Stimulated activated effector memory CD8-positive, alpha-beta T cell treated with anti-CD3 and anti-CD28 coated beads, Interleukin-12 subunit alpha, Interleukin-12 subunit beta, amount 100 ng/mL, for 72 hours (primary cell): ENCODE measurements at regions not wholly inside any gene's neighbourhood (a gene's known extent, or its start where the extent isn't known, plus 50 kb on each side); places are given as distances from the start of the nearest gene placed in this dataset.
A peak's percentile ranks its signal among the peaks of the same experiment; 100 is the strongest.

Experiments
- ATAC-seq: fragments of 150-1000 bp; cut with Tn5 transposase; 2 replicates; pipeline ENCODE4 v1.10.0; 2021
- DNase-seq, 2 donors: peaks; one replicate each; pipeline ENCODE4 v3.0.0; 2021 to 2022; ENCODE audit warnings: low spot score in 2 of 2
- H3K27ac Mint-ChIP-seq: one replicate; pipeline ENCODE4 v1.8.0; 2022; ENCODE audit warnings: mild to moderate bottlenecking, mixed read lengths
- H3K36me3 Mint-ChIP-seq: one replicate; pipeline ENCODE4 v1.8.0; 2022; ENCODE audit warnings: mild to moderate bottlenecking, mixed read lengths
- H3K4me1 Mint-ChIP-seq: one replicate; pipeline ENCODE4 v1.8.0; 2022; ENCODE audit warnings: mixed read lengths
- H3K4me3 Mint-ChIP-seq: one replicate; pipeline ENCODE4 v1.8.0; 2022; ENCODE audit warnings: mild to moderate bottlenecking, mixed read lengths
- H3K9me3 Mint-ChIP-seq: one replicate; pipeline ENCODE4 v1.8.0; 2022; ENCODE audit warnings: mixed read lengths

- DNase-seq (no peak), ATAC-seq (no peak)
- Mint-ChIP-seq H3K4me1 (no peaks in the 10 kb centered on the region), H3K27ac (no peak overlapping the region), H3K36me3 (no peaks in the 10 kb centered on the region), H3K9me3 (no peaks in the 10 kb centered on the region), H3K4me3 (no peak overlapping the region)
Observed at GRCh38 chr12:97140355-97140754, 233.3 kb downstream of the NEDD1 start.

- no peak overlapping the region for H3K27ac Mint-ChIP-seq
- no peak for DNase-seq
- H3K4me3 Mint-ChIP-seq = no peak overlapping the region
- ATAC-seq = no peak
- no peaks in the 10 kb centered on the region for H3K9me3 Mint-ChIP-seq
- no peaks in the 10 kb centered on the region for H3K4me1 Mint-ChIP-seq
- no peaks in the 10 kb centered on the region for H3K36me3 Mint-ChIP-seq
Observed at GRCh38 chr12:97142737-97143410, 235.8 kb downstream of the NEDD1 start.

- DNase-seq (peak; percentile 9 to 60), ATAC-seq (peak; percentile 89)
- Mint-ChIP-seq H3K4me1 (no peaks in the 10 kb centered on the region), H3K36me3 (no peaks in the 10 kb centered on the region), H3K27ac (no peak overlapping the region), H3K4me3 (no peak overlapping the region), H3K9me3 (no peaks in the 10 kb centered on the region)
Observed at GRCh38 chr12:97148941-97149559, 242.0 kb downstream of the NEDD1 start.

- Mint-ChIP-seq H3K27ac (no peak overlapping the region), H3K4me1 (no peaks in the 10 kb centered on the region), H3K4me3 (no peak overlapping the region), H3K36me3 (no peaks in the 10 kb centered on the region), H3K9me3 (peaks cover 4% of the 10 kb centered on the region)
- DNase-seq = no peak
- no peak for ATAC-seq
Observed at GRCh38 chr12:97151481-97151880, 244.4 kb downstream of the NEDD1 start.

GRCh38 chr12:97159377-97159776, 252.3 kb downstream of the NEDD1 start:
- no peaks in the 10 kb centered on the region for H3K4me1 Mint-ChIP-seq
- DNase-seq = no peak
- no peaks in the 10 kb centered on the region for H3K36me3 Mint-ChIP-seq
- ATAC-seq = no peak
- H3K9me3 Mint-ChIP-seq = peaks cover 4% of the 10 kb centered on the region
- H3K4me3 Mint-ChIP-seq = no peak overlapping the region
- H3K27ac Mint-ChIP-seq = no peak overlapping the region

GRCh38 chr12:97160277-97160676, 253.2 kb downstream of the NEDD1 start:
- no peak for DNase-seq
- peak; percentile 13 for ATAC-seq
- H3K4me3 Mint-ChIP-seq = no peak overlapping the region
- no peak overlapping the region for H3K27ac Mint-ChIP-seq
- H3K36me3 Mint-ChIP-seq = no peaks in the 10 kb centered on the region
- H3K4me1 Mint-ChIP-seq = no peaks in the 10 kb centered on the region
- peaks cover 4% of the 10 kb centered on the region for H3K9me3 Mint-ChIP-seq

- H3K9me3 Mint-ChIP-seq = no peaks in the 10 kb centered on the region
- no peak overlapping the region for H3K27ac Mint-ChIP-seq
- no peaks in the 10 kb centered on the region for H3K4me1 Mint-ChIP-seq
- DNase-seq (no peak), ATAC-seq (no peak)
- no peak overlapping the region for H3K4me3 Mint-ChIP-seq
- no peaks in the 10 kb centered on the region for H3K36me3 Mint-ChIP-seq
Observed at GRCh38 chr12:97162173-97162572, 255.1 kb downstream of the NEDD1 start.

- H3K36me3 Mint-ChIP-seq = no peaks in the 10 kb centered on the region
- ATAC-seq = no peak
- no peak for DNase-seq
- no peaks in the 10 kb centered on the region for H3K4me1 Mint-ChIP-seq
- H3K27ac Mint-ChIP-seq = no peak overlapping the region
- no peaks in the 10 kb centered on the region for H3K9me3 Mint-ChIP-seq
- no peak overlapping the region for H3K4me3 Mint-ChIP-seq
Observed at GRCh38 chr12:97164936-97165335, 257.9 kb downstream of the NEDD1 start.

- Mint-ChIP-seq H3K27ac (no peak overlapping the region), H3K4me1 (no peaks in the 10 kb centered on the region), H3K9me3 (no peaks in the 10 kb centered on the region), H3K36me3 (no peaks in the 10 kb centered on the region), H3K4me3 (no peak overlapping the region)
- ATAC-seq (no peak), DNase-seq (no peak)
Observed at GRCh38 chr12:97167598-97167997, 260.5 kb downstream of the NEDD1 start.

GRCh38 chr12:97168804-97169203, 261.7 kb downstream of the NEDD1 start:
- H3K4me1 Mint-ChIP-seq = no peaks in the 10 kb centered on the region
- no peaks in the 10 kb centered on the region for H3K36me3 Mint-ChIP-seq
- no peak overlapping the region for H3K4me3 Mint-ChIP-seq
- H3K27ac Mint-ChIP-seq = no peak overlapping the region
- DNase-seq (no peak), ATAC-seq (no peak)
- no peaks in the 10 kb centered on the region for H3K9me3 Mint-ChIP-seq

GRCh38 chr12:97169889-97170567, 263.0 kb downstream of the NEDD1 start:
- Mint-ChIP-seq H3K4me3 (no peak overlapping the region), H3K27ac (no peak overlapping the region), H3K36me3 (no peaks in the 10 kb centered on the region), H3K9me3 (no peaks in the 10 kb centered on the region), H3K4me1 (no peaks in the 10 kb centered on the region)
- DNase-seq = no peak
- no peak for ATAC-seq

GRCh38 chr12:97173688-97174410, 266.8 kb downstream of the NEDD1 start:
- no peak overlapping the region for H3K27ac Mint-ChIP-seq
- ATAC-seq (no peak), DNase-seq (no peak)
- H3K4me1 Mint-ChIP-seq = no peaks in the 10 kb centered on the region
- H3K4me3 Mint-ChIP-seq = no peak overlapping the region
- H3K36me3 Mint-ChIP-seq = no peaks in the 10 kb centered on the region
- no peaks in the 10 kb centered on the region for H3K9me3 Mint-ChIP-seq

- H3K36me3 Mint-ChIP-seq = no peaks in the 10 kb centered on the region
- no peak overlapping the region for H3K4me3 Mint-ChIP-seq
- H3K27ac Mint-ChIP-seq = no peak overlapping the region
- ATAC-seq = no peak
- no peak for DNase-seq
- H3K4me1 Mint-ChIP-seq = no peaks in the 10 kb centered on the region
- no peaks in the 10 kb centered on the region for H3K9me3 Mint-ChIP-seq
Observed at GRCh38 chr12:97177481-97177880, 270.4 kb downstream of the NEDD1 start.

GRCh38 chr12:97181571-97182265, 274.7 kb downstream of the NEDD1 start:
- DNase-seq = no peak
- H3K4me3 Mint-ChIP-seq = no peak overlapping the region
- no peaks in the 10 kb centered on the region for H3K36me3 Mint-ChIP-seq
- H3K9me3 Mint-ChIP-seq = no peaks in the 10 kb centered on the region
- H3K4me1 Mint-ChIP-seq = no peaks in the 10 kb centered on the region
- no peak for ATAC-seq
- no peak overlapping the region for H3K27ac Mint-ChIP-seq

- no peaks in the 10 kb centered on the region for H3K4me1 Mint-ChIP-seq
- H3K36me3 Mint-ChIP-seq = no peaks in the 10 kb centered on the region
- DNase-seq (no peak), ATAC-seq (no peak)
- H3K27ac Mint-ChIP-seq = no peak overlapping the region
- H3K9me3 Mint-ChIP-seq = no peaks in the 10 kb centered on the region
- H3K4me3 Mint-ChIP-seq = no peak overlapping the region
Observed at GRCh38 chr12:97182769-97183168, 275.7 kb downstream of the NEDD1 start.
